ENCODE measurements at regions not wholly inside any gene's neighbourhood (a gene's known extent, or its start where the extent isn't known, plus 50 kb on each side); places are given as distances from the start of the nearest gene placed in this dataset.

GRCh38 chr12:48263617-48264016 is 60.5 kb upstream of the OR10AD1 start:
- Histone ChIP-seq H3K27me3 (ENCODE audit: control insufficient read depth in 2 of 2, insufficient read depth in 2 of 2, low read length in 2 of 2) (no peaks in the 10 kb centered on the region), H3K9ac (ENCODE audit: insufficient read depth in 1 of 2, low read depth in 2 of 2, low read length in 2 of 2) (no peak overlapping the region), H3K4me2 (ENCODE audit: insufficient read depth, low read length) (no peak overlapping the region), H3K9me3 (replicated peaks; ENCODE audit: control insufficient read depth, insufficient read depth, low read depth, low read length) (no peaks in the 10 kb centered on the region), H3K27ac (ENCODE audit: extremely low read depth, low read depth, low read length) (no peak overlapping the region), H3K4me3 (no peak overlapping the region), H2AFZ (ENCODE audit: low read depth, low read length) (no peak overlapping the region), H3K9me1 (ENCODE audit: control insufficient read depth, insufficient read depth, low read length) (no peaks in the 10 kb centered on the region), H4K20me1 (replicated peaks; ENCODE audit: control insufficient read depth, insufficient read depth, low read length) (no peaks in the 10 kb centered on the region), H3K4me1 (replicated peaks in 1 of 2; ENCODE audit: control insufficient read depth in 2 of 2, insufficient read depth in 2 of 2, low read length in 2 of 2) (no peaks in the 10 kb centered on the region), H3K79me2 (ENCODE audit: control insufficient read depth, insufficient read depth, low read length) (no peaks in the 10 kb centered on the region), H3K36me3 (ENCODE audit: control insufficient read depth, insufficient read depth, low read length) (no peaks in the 10 kb centered on the region)
- ChIA-PET CTCF (ENCODE audit: low intra/inter-chr PET ratio) (no interaction called here), POLR2A (no interaction called here)
- no peak for FAIRE-seq
- no peak for DNase-seq (ENCODE audit: extremely low read depth in 1 of 4, low spot score in 3 of 4)
- BruUV-seq (replicated peaks): no TSS peak
- WGBS (ENCODE audit: insufficient coverage, low coverage, missing lambda C conversion rate): 0% methylated on average over 1 of the region's 1 CpG
- no peak for TF ChIP-seq CXXC5 (CRISPR knock-in tag; IDR thresholded peaks at IDR 0.05)
- TF ChIP-seq SIN3B (IDR thresholded peaks at IDR 0.05; ENCODE audit: low read depth): no peak
- TF ChIP-seq E4F1 (CRISPR knock-in tag; IDR thresholded peaks at IDR 0.05; ENCODE audit: borderline replicate concordance): no peak
- TF ChIP-seq SNIP1 (IDR thresholded peaks at IDR 0.05; ENCODE audit: low read depth): no peak
- no peak for TF ChIP-seq ZNF174 (CRISPR knock-in tag; IDR thresholded peaks at IDR 0.05)
- TF ChIP-seq FOXA3 (CRISPR knock-in tag; conservative IDR thresholded peaks at IDR 0.05 in 1 of 2, IDR thresholded peaks at IDR 0.05 in 1 of 2): no peak
- no peak for TF ChIP-seq BMI1 (IDR thresholded peaks at IDR 0.05; ENCODE audit: low read length)
- TF ChIP-seq MTA1 (IDR thresholded peaks at IDR 0.05; ENCODE audit: borderline replicate concordance): no peak
- TF ChIP-seq MEF2A (IDR thresholded peaks at IDR 0.05; ENCODE audit: control insufficient read depth, low read depth, low read length): no peak
- TF ChIP-seq SFPQ (IDR thresholded peaks at IDR 0.05; ENCODE audit: low read depth, low read length): no peak
- TF ChIP-seq HDAC3 (IDR thresholded peaks at IDR 0.05; ENCODE audit: borderline replicate concordance, partially characterized antibody): no peak
- no peak for TF ChIP-seq ETV1 (tag; conservative IDR thresholded peaks at IDR 0.05; ENCODE audit: low read depth)
- no peak for TF ChIP-seq SIX5 (IDR thresholded peaks at IDR 0.05; ENCODE audit: borderline replicate concordance in 1 of 2, insufficient read depth in 1 of 2, low read depth in 1 of 2, low read length in 2 of 2)
- no peak for TF ChIP-seq TGIF2 (CRISPR knock-in tag; IDR thresholded peaks at IDR 0.05)
- TF ChIP-seq NBN (IDR thresholded peaks at IDR 0.05; ENCODE audit: low read depth): no peak
- TF ChIP-seq ZNF699 (CRISPR knock-in tag; IDR thresholded peaks at IDR 0.05; ENCODE audit: insufficient replicate concordance): no peak
- TF ChIP-seq GABPA (tag; conservative IDR thresholded peaks at IDR 0.05; ENCODE audit: low read depth): no peak
- ATAC-seq: no peak
- in situ Hi-C loops (cut with MboI) (no loop called here), intact Hi-C loops (cut with micrococcal nuclease) (no loop called here)
